PC-3 (cell line): ENCODE measurements at regions not wholly inside any gene's neighbourhood (a gene's known extent, or its start where the extent isn't known, plus 50 kb on each side); places are given as distances from the start of the nearest gene placed in this dataset.

Source experiments
- CTCF ChIP-seq: fragments of 300-600 bp; sonication (generic); conservative IDR thresholded peaks from 2 replicates; pipeline ENCODE4 v1.5.1; 2017; ENCODE audit warnings: antibody characterized with exemption, low read depth, mild to moderate bottlenecking, low read length
- EZH2 ChIP-seq: fragments of 300-600 bp; sonication (generic); IDR thresholded peaks from one replicate; pipeline ENCODE4 v1.6.1; 2017; ENCODE audit warnings: antibody characterized with exemption, mild to moderate bottlenecking, low read length; ENCODE audit not compliant: unreplicated experiment
- EZH2phosphoT487 ChIP-seq: fragments of 300-600 bp; sonication (generic); IDR thresholded peaks from 2 replicates; pipeline ENCODE4 v1.6.1; 2018; ENCODE audit warnings: mild to moderate bottlenecking, antibody characterized with exemption, low read length, borderline replicate concordance

GRCh38 chr10:30556189-30556588 is 73.4 kb downstream of the LYZL2 start:
- TF ChIP-seq CTCF (no peak), EZH2 (no peak), EZH2phosphoT487 (no peak)
